IMR-90 (cell line): ENCODE measurements at regions not wholly inside any gene's neighbourhood (a gene's known extent, or its start where the extent isn't known, plus 50 kb on each side); places are given as distances from the start of the nearest gene placed in this dataset.

Source experiments
- ATAC-seq: fragments of 200-7000 bp; cut with Tn5 transposase; 2 replicates; pipeline ENCODE4 v1.9.1; 2020; ENCODE audit warnings: low read depth, mild to moderate bottlenecking, moderate library complexity
- BruUV-seq: library from RNA; stranded (reverse); fragments of 400-500 nt; replicated peaks from 2 replicates; lab custom pipeline; 2021; lab: Mats Ljungman, UMichigan
- CTCF ChIA-PET: fragments of 300-600 bp; formaldehyde crosslinking; extraction: SDS; loops from one replicate; lab custom pipeline; 2021; ENCODE audit warnings: antibody characterized with exemption; lab: Yijun Ruan, JAX
- POLR2A ChIA-PET: fragments of 300-600 bp; sonication (Branson Sonifier 250); formaldehyde crosslinking; loops from one replicate; lab custom pipeline; 2022; ENCODE audit warnings: antibody characterized with exemption; ENCODE audit not compliant: unreplicated experiment; lab: Charles Lee
- DNase-seq: peaks from one replicate; pipeline ENCODE4 v3.0.0; 2013
- H2AFZ ChIP-seq: replicated peaks from 2 replicates; pipeline ENCODE3; 2013; ENCODE audit warnings: low read length, mild to moderate bottlenecking; ENCODE audit not compliant: poor library complexity
- H2AK5ac ChIP-seq: 2 replicates; pipeline ENCODE4 v1.6.1; 2013; ENCODE audit warnings: low read depth, low read length, inconsistent platforms
- H2AK9ac ChIP-seq: replicated peaks from 2 replicates; pipeline ENCODE3; 2013; ENCODE audit warnings: mild to moderate bottlenecking, low read depth, low read length, moderate library complexity; ENCODE audit not compliant: poor library complexity
- H2BK120ac ChIP-seq: 2 replicates; pipeline ENCODE4 v1.6.1; 2013; ENCODE audit warnings: low read depth, low read length, inconsistent platforms
- H2BK15ac ChIP-seq: 3 replicates; pipeline ENCODE4 v1.6.1; 2013; ENCODE audit warnings: low read depth, low read length, inconsistent platforms
- H2BK20ac ChIP-seq: 2 replicates; pipeline ENCODE4 v1.6.1; 2013; ENCODE audit warnings: low read depth, mild to moderate bottlenecking, inconsistent platforms, low read length, moderate library complexity
- H2BK5ac ChIP-seq: 2 replicates; pipeline ENCODE4 v1.6.1; 2013; ENCODE audit warnings: mild to moderate bottlenecking, low read depth, low read length, inconsistent platforms; ENCODE audit not compliant: poor library complexity, severe bottlenecking
- H3K14ac ChIP-seq: replicated peaks from 2 replicates; pipeline ENCODE4 v1.6.1; 2013; ENCODE audit warnings: low read depth, low read length, inconsistent platforms
- H3K18ac ChIP-seq: 2 replicates; pipeline ENCODE4 v1.6.1; 2013; ENCODE audit warnings: low read depth, low read length, control low read depth
- H3K23ac ChIP-seq: 2 replicates; pipeline ENCODE4 v1.6.1; 2013; ENCODE audit warnings: low read depth, low read length, inconsistent platforms
- H3K27ac ChIP-seq: 2 replicates; pipeline ENCODE4 v1.5.1; 2013; ENCODE audit warnings: mild to moderate bottlenecking, control low read depth, low read length; ENCODE audit not compliant: insufficient read depth
- H3K27me3 ChIP-seq: 2 replicates; pipeline ENCODE4 v1.6.1; 2013; ENCODE audit warnings: low read length; ENCODE audit not compliant: control insufficient read depth, insufficient read depth
- H3K36me3 ChIP-seq: 2 replicates; pipeline ENCODE4 v1.6.1; 2013; ENCODE audit warnings: low read length, mixed read lengths; ENCODE audit not compliant: control insufficient read depth, insufficient read depth
- H3K4ac ChIP-seq: 2 replicates; pipeline ENCODE4 v1.6.1; 2013; ENCODE audit warnings: low read depth, low read length, inconsistent platforms
- H3K4me1 ChIP-seq: 2 replicates; pipeline ENCODE4 v1.6.1; 2013; ENCODE audit warnings: low read length, mixed read lengths; ENCODE audit not compliant: control insufficient read depth, insufficient read depth
- H3K4me2 ChIP-seq: 2 replicates; pipeline ENCODE4 v1.6.1; 2013; ENCODE audit warnings: low read depth, mild to moderate bottlenecking, control low read depth, low read length, moderate library complexity
- H3K4me3 ChIP-seq: 2 replicates; pipeline ENCODE4 v1.5.1; 2013; ENCODE audit warnings: low read depth, mild to moderate bottlenecking, control low read depth, low read length, moderate library complexity; ENCODE audit not compliant: insufficient read depth
- H3K56ac ChIP-seq: 2 replicates; pipeline ENCODE4 v1.6.1; 2013; ENCODE audit warnings: low read length, inconsistent platforms; ENCODE audit not compliant: insufficient read depth; ENCODE audit errors: extremely low read depth
- H3K79me1 ChIP-seq, 2 experiments: 2 replicates each; pipeline ENCODE4 v1.6.1; 2013; ENCODE audit warnings: low read length in 2 of 2, inconsistent platforms in 1 of 2, low read depth in 1 of 2
- H3K9ac ChIP-seq: 2 replicates; pipeline ENCODE4 v1.6.1; 2013; ENCODE audit warnings: low read depth, low read length, control low read depth
- H3K9me1 ChIP-seq: 2 replicates; pipeline ENCODE4 v1.6.1; 2013; ENCODE audit warnings: low read length, inconsistent platforms; ENCODE audit not compliant: insufficient read depth
- H3K9me3 ChIP-seq: 2 replicates; pipeline ENCODE4 v1.6.1; 2013; ENCODE audit warnings: low read length; ENCODE audit not compliant: control insufficient read depth, insufficient read depth
- H4K20me1 ChIP-seq: 2 replicates; pipeline ENCODE4 v1.6.1; 2013; ENCODE audit warnings: low read length, inconsistent platforms; ENCODE audit not compliant: insufficient read depth
- H4K5ac ChIP-seq: 2 replicates; pipeline ENCODE4 v1.6.1; 2013; ENCODE audit warnings: mild to moderate bottlenecking, low read depth, low read length, control low read depth
- H4K8ac ChIP-seq, 2 experiments: 2 replicates each; pipeline ENCODE4 v1.6.1; 2013; ENCODE audit warnings: low read depth in 2 of 2, low read length in 2 of 2, control low read depth in 1 of 2, inconsistent platforms in 1 of 2
- H4K91ac ChIP-seq: 2 replicates; pipeline ENCODE4 v1.6.1; 2013; ENCODE audit warnings: low read depth, low read length, inconsistent platforms; ENCODE audit not compliant: insufficient read depth
- BHLHE40 ChIP-seq: fragments of 150-350 bp; IDR thresholded peaks from 2 replicates; pipeline ENCODE4 v1.6.1; 2016; ENCODE audit warnings: mild to moderate bottlenecking, low read depth, low read length
- CEBPB ChIP-seq: IDR thresholded peaks from 2 replicates; pipeline ENCODE4 v1.6.1; 2012; ENCODE audit warnings: low read depth, low read length, improper control_type of control experiment
- CHD1 ChIP-seq: IDR thresholded peaks from 2 replicates; pipeline ENCODE4 v1.6.1; 2012; ENCODE audit warnings: low read depth, low read length, improper control_type of control experiment
- FOS ChIP-seq: fragments of 150-350 bp; IDR thresholded peaks from 2 replicates; pipeline ENCODE4 v1.6.1; 2016; ENCODE audit warnings: low read depth, low read length
- MAFK ChIP-seq: IDR thresholded peaks from 2 replicates; pipeline ENCODE4 v1.6.1; 2012; ENCODE audit warnings: low read depth, low read length, improper control_type of control experiment
- MAZ ChIP-seq: IDR thresholded peaks from 2 replicates; pipeline ENCODE4 v1.6.1; 2012; ENCODE audit warnings: low read depth, mild to moderate bottlenecking, low read length, improper control_type of control experiment, moderate library complexity, borderline replicate concordance
- MXI1 ChIP-seq: IDR thresholded peaks from 2 replicates; pipeline ENCODE4 v1.6.1; 2012; ENCODE audit warnings: low read depth, mild to moderate bottlenecking, low read length, moderate library complexity, borderline replicate concordance
- NFE2L2 ChIP-seq: fragments of 150-350 bp; IDR thresholded peaks from 2 replicates; pipeline ENCODE4 v1.6.1; 2016; ENCODE audit warnings: low read depth, mild to moderate bottlenecking, low read length
- POLR2A ChIP-seq: IDR thresholded peaks from 2 replicates; pipeline ENCODE4 v1.6.1; 2012; ENCODE audit warnings: mild to moderate bottlenecking, low read depth, low read length
- RAD21 ChIP-seq: IDR thresholded peaks from 2 replicates; pipeline ENCODE4 v1.6.1; 2012; ENCODE audit warnings: low read length, improper control_type of control experiment
- RCOR1 ChIP-seq: IDR thresholded peaks from 2 replicates; pipeline ENCODE4 v1.6.1; 2012; ENCODE audit warnings: mild to moderate bottlenecking, low read length, improper control_type of control experiment; ENCODE audit not compliant: insufficient replicate concordance
- RFX5 ChIP-seq: IDR thresholded peaks from 2 replicates; pipeline ENCODE4 v1.8.0; 2012; ENCODE audit warnings: low read depth, mild to moderate bottlenecking, low read length, moderate library complexity
- SMC3 ChIP-seq: fragments of 150-350 bp; IDR thresholded peaks from 2 replicates; pipeline ENCODE4 v1.6.1; 2016; ENCODE audit warnings: low read depth, mild to moderate bottlenecking, antibody characterized with exemption, low read length, moderate library complexity
- WGBS, 2 experiments: methylation state at CpG; one replicate each; pipeline versions ENCODE4 v1.1.5 to v1.1.7; 2013; ENCODE audit warnings: missing lambda C conversion rate in 2 of 2; ENCODE audit not compliant: insufficient read length in 1 of 2; ENCODE audit errors: extremely low coverage in 2 of 2; 5-methylcytosine and 5-hydroxymethylcytosine counted together
- dilution Hi-C: fragments of 300-500 bp; cut with HindIII; formaldehyde crosslinking; loops from one replicate; pipeline ENCODE4 v1.14.3; 2018; ENCODE audit warnings: low sequenced_read_pairs; ENCODE audit not compliant: unreplicated experiment
- in situ Hi-C: fragments of 300-500 bp; cut with MboI; formaldehyde crosslinking; loops from 3 replicates; pipeline ENCODE4 v1.14.3; 2019; ENCODE audit warnings: low sequenced_read_pairs, inconsistent platforms, mixed read lengths
- intact Hi-C: fragments of 100-400 bp; cut with micrococcal nuclease; formaldehyde crosslinking; loops from 2 replicates; pipeline ENCODE4 v1.10.0; 2022
- TF ChIP-seq, protein P1 (sequence below): fragments of 150-350 bp; IDR thresholded peaks from 2 replicates; pipeline ENCODE4 v1.6.1; 2017; ENCODE audit warnings: mild to moderate bottlenecking, antibody characterized with exemption, low read length, low read depth
- TF ChIP-seq, protein P2 (sequence below): fragments of 150-350 bp; IDR thresholded peaks from 2 replicates; pipeline ENCODE4 v1.6.1; 2016; ENCODE audit warnings: low read depth, mild to moderate bottlenecking, low read length, moderate library complexity, borderline replicate concordance
- TF ChIP-seq, protein P3 (sequence below): conservative IDR thresholded peaks from 2 replicates; pipeline ENCODE4 v1.5.1; 2012; ENCODE audit warnings: mild to moderate bottlenecking, low read depth, low read length, improper control_type of control experiment

DNA sequence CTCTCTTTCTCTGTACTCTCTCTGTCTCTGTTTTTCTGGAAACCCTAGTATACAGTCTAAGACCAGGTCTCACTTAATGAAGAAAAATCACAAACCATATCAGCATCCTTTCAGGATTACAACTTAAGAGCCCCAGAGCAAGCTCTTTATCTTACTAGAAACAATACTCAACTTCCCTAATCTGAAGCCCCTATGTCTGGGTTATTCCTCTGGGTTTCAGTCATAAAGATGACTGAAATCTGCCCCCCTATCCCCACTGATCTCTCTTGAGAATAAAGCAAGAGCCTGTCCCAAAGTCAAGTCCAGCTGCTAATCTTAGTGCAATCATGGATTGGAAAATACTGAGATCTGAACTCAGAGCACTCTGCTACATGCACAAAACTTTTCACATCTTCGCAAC lies 53.9 kb upstream of the PICALM start:
- Histone ChIP-seq H2AK9ac (no peak overlapping the region), H4K20me1 (no peaks in the 10 kb centered on the region), H3K4me3 (no peak overlapping the region), H2AK5ac (no peak overlapping the region), H2BK5ac (no peak overlapping the region), H2BK20ac (no peak overlapping the region), H3K14ac (no peak overlapping the region), H3K4ac (no peak overlapping the region), H3K4me1 (peaks cover 3% of the 10 kb centered on the region; the same call in 1 of the 2 replicates), H3K9ac (no peak overlapping the region), H3K79me1 (no peaks in the 10 kb centered on the region), H3K9me1 (peaks cover 7% of the 10 kb centered on the region), H3K27me3 (no peaks in the 10 kb centered on the region), H2AFZ (no peak overlapping the region), H4K8ac (no peak overlapping the region), H2BK15ac (no peak overlapping the region), H4K91ac (no peak overlapping the region), H3K23ac (no peak overlapping the region), H3K18ac (no peak overlapping the region), H2BK120ac (no peak overlapping the region), H3K36me3 (no peaks in the 10 kb centered on the region), H3K4me2 (no peak overlapping the region), H3K27ac (no peak overlapping the region), H4K5ac (no peak overlapping the region), H3K56ac (no peak overlapping the region), H3K9me3 (no peaks in the 10 kb centered on the region)
- BruUV-seq = no TSS peak
- WGBS, 2 experiments = no CpG with 5 or more reads among the region's 1 CpG
- ChIA-PET CTCF (no interaction called here), POLR2A (no interaction called here)
- TF ChIP-seq NFE2L2 = no peak
- TF ChIP-seq, protein P1, sequence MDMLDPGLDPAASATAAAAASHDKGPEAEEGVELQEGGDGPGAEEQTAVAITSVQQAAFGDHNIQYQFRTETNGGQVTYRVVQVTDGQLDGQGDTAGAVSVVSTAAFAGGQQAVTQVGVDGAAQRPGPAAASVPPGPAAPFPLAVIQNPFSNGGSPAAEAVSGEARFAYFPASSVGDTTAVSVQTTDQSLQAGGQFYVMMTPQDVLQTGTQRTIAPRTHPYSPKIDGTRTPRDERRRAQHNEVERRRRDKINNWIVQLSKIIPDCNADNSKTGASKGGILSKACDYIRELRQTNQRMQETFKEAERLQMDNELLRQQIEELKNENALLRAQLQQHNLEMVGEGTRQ = no peak
- TF ChIP-seq CEBPB = no peak
- no peak for TF ChIP-seq CHD1
- TF ChIP-seq MXI1 = no peak
- TF ChIP-seq RAD21 = no peak
- no peak for TF ChIP-seq MAZ
- TF ChIP-seq, protein P2, sequence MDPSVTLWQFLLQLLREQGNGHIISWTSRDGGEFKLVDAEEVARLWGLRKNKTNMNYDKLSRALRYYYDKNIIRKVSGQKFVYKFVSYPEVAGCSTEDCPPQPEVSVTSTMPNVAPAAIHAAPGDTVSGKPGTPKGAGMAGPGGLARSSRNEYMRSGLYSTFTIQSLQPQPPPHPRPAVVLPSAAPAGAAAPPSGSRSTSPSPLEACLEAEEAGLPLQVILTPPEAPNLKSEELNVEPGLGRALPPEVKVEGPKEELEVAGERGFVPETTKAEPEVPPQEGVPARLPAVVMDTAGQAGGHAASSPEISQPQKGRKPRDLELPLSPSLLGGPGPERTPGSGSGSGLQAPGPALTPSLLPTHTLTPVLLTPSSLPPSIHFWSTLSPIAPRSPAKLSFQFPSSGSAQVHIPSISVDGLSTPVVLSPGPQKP = no peak
- TF ChIP-seq RCOR1 = no peak
- TF ChIP-seq RFX5 = no peak
- TF ChIP-seq BHLHE40 = no peak
- no peak for TF ChIP-seq FOS
- TF ChIP-seq MAFK = no peak
- no peak for TF ChIP-seq POLR2A
- no peak for TF ChIP-seq SMC3
- TF ChIP-seq, protein P3, sequence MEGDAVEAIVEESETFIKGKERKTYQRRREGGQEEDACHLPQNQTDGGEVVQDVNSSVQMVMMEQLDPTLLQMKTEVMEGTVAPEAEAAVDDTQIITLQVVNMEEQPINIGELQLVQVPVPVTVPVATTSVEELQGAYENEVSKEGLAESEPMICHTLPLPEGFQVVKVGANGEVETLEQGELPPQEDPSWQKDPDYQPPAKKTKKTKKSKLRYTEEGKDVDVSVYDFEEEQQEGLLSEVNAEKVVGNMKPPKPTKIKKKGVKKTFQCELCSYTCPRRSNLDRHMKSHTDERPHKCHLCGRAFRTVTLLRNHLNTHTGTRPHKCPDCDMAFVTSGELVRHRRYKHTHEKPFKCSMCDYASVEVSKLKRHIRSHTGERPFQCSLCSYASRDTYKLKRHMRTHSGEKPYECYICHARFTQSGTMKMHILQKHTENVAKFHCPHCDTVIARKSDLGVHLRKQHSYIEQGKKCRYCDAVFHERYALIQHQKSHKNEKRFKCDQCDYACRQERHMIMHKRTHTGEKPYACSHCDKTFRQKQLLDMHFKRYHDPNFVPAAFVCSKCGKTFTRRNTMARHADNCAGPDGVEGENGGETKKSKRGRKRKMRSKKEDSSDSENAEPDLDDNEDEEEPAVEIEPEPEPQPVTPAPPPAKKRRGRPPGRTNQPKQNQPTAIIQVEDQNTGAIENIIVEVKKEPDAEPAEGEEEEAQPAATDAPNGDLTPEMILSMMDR = no peak
- intact Hi-C loops = no loop called here
- dilution Hi-C loops = no loop called here
- no peak for ATAC-seq
- DNase-seq = no peak
- in situ Hi-C loops = no loop called here
